CD14-positive monocyte (primary cell): ENCODE measurements at regions not wholly inside any gene's neighbourhood (a gene's known extent, or its start where the extent isn't known, plus 50 kb on each side); places are given as distances from the start of the nearest gene placed in this dataset.
A peak's percentile ranks its signal among the peaks of the same experiment; 100 is the strongest.

Experiments
- DNase-seq, 3 donors: peaks; one replicate each; pipeline ENCODE4 v3.0.0-alpha.2; 2011 to 2022
- H2AFZ ChIP-seq: 2 replicates; pipeline ENCODE4 v1.6.0; 2012; ENCODE audit warnings: mild to moderate bottlenecking, low read depth, low read length, inconsistent platforms; ENCODE audit not compliant: insufficient read depth, poor library complexity, severe bottlenecking
- H3K27ac ChIP-seq, 2 donors: 1 replicate in 1 of 2; 2 replicates in 1 of 2; pipeline ENCODE4 v1.5.1; 2012 to 2013; ENCODE audit warnings: low read length in 2 of 2, control low read depth in 1 of 2, inconsistent platforms in 1 of 2, low read depth in 1 of 2, mild to moderate bottlenecking in 1 of 2
- H3K27me3 ChIP-seq, 2 donors: one replicate each; pipeline versions ENCODE4 v1.6.0 to v1.6.1; 2011 to 2013; ENCODE audit warnings: low read length in 2 of 2; ENCODE audit not compliant: control insufficient read depth in 2 of 2, insufficient read depth in 2 of 2
- H3K36me3 ChIP-seq, 2 donors: replicated peaks in 1 of 2; 1 replicate in 1 of 2; 2 replicates in 1 of 2; pipeline versions ENCODE4 v1.5.1 to v1.6.1; 2012 to 2013; ENCODE audit warnings: low read length in 2 of 2, control low read depth in 1 of 2, inconsistent platforms in 1 of 2, mild to moderate bottlenecking in 1 of 2; ENCODE audit not compliant: insufficient read depth in 2 of 2, control insufficient read depth in 1 of 2
- H3K4me1 ChIP-seq, 2 donors: 1 replicate in 1 of 2; 2 replicates in 1 of 2; pipeline versions ENCODE4 v1.5.1 to v1.6.1; 2012 to 2013; ENCODE audit warnings: low read length in 2 of 2, control low read depth in 1 of 2, inconsistent platforms in 1 of 2, mild to moderate bottlenecking in 1 of 2, moderate library complexity in 1 of 2; ENCODE audit not compliant: insufficient read depth in 2 of 2, control insufficient read depth in 1 of 2
- H3K4me2 ChIP-seq: replicated peaks from 2 replicates; pipeline ENCODE3; 2012; ENCODE audit warnings: low read length, moderate library complexity, mild to moderate bottlenecking; ENCODE audit not compliant: poor library complexity, severe bottlenecking; ENCODE audit errors: extremely low read depth
- H3K4me3 ChIP-seq, 3 experiments: fragments of 200-600 bp in 1 of 3; sonication (generic) in 1 of 3; replicated peaks in 1 of 3; 1 replicate in 2 of 3; 2 replicates in 1 of 3; pipeline ENCODE4 v1.5.1; 2011 to 2013; ENCODE audit warnings: low read length in 3 of 3, mild to moderate bottlenecking in 3 of 3, control low read depth in 2 of 3, low read depth in 2 of 3, inconsistent platforms in 1 of 3, moderate library complexity in 1 of 3
- H3K79me2 ChIP-seq: 2 replicates; pipeline ENCODE4 v1.6.0; 2012; ENCODE audit warnings: mild to moderate bottlenecking, control low read depth, inconsistent platforms, low read length, moderate library complexity; ENCODE audit not compliant: insufficient read depth
- H3K9ac ChIP-seq: 2 replicates; pipeline ENCODE4 v1.6.0; 2017; ENCODE audit warnings: low read length, mild to moderate bottlenecking; ENCODE audit not compliant: insufficient read depth, poor library complexity, severe bottlenecking
- H3K9me3 ChIP-seq, 2 donors: replicated peaks in 1 of 2; 1 replicate in 1 of 2; 2 replicates in 1 of 2; pipeline versions ENCODE4 v1.5.1 to v1.6.1; 2012 to 2013; ENCODE audit warnings: low read length in 2 of 2, control low read depth in 1 of 2; ENCODE audit not compliant: control insufficient read depth in 1 of 2, insufficient read depth in 1 of 2
- H4K20me1 ChIP-seq: 2 replicates; pipeline ENCODE4 v1.6.0; 2012; ENCODE audit warnings: mild to moderate bottlenecking, low read length, control low read depth, moderate library complexity; ENCODE audit not compliant: insufficient read depth
- H3K27ac Mint-ChIP-seq, 7 donors: one replicate each; pipeline ENCODE4 v1.8.0; 2020; ENCODE audit warnings: mild to moderate bottlenecking in 7 of 7, mixed read lengths in 7 of 7, moderate library complexity in 6 of 7, inconsistent platforms in 2 of 7
- H3K27me3 Mint-ChIP-seq, 3 donors: one replicate each; pipeline ENCODE4 v1.8.0; 2021 to 2022; ENCODE audit warnings: low read depth in 3 of 3, mild to moderate bottlenecking in 3 of 3, mixed read lengths in 3 of 3, moderate library complexity in 3 of 3, inconsistent platforms in 1 of 3
- H3K36me3 Mint-ChIP-seq, 2 donors: one replicate each; pipeline ENCODE4 v1.8.0; 2020; ENCODE audit warnings: mixed read lengths in 2 of 2, inconsistent platforms in 1 of 2, mild to moderate bottlenecking in 1 of 2
- H3K4me1 Mint-ChIP-seq: one replicate; pipeline ENCODE4 v1.8.0; 2020; ENCODE audit warnings: mild to moderate bottlenecking, mixed read lengths
- H3K4me3 Mint-ChIP-seq, 2 donors: one replicate each; pipeline ENCODE4 v1.8.0; 2020; ENCODE audit warnings: mild to moderate bottlenecking in 2 of 2, mixed read lengths in 2 of 2, moderate library complexity in 1 of 2
- H3K9me3 Mint-ChIP-seq, 7 donors: one replicate each; pipeline ENCODE4 v1.8.0; 2020 to 2022; ENCODE audit warnings: mixed read lengths in 7 of 7, mild to moderate bottlenecking in 6 of 7, moderate library complexity in 6 of 7, inconsistent platforms in 2 of 7
- CTCF ChIP-seq: fragments of 200-600 bp; IDR thresholded peaks from one replicate; pipeline ENCODE4 v1.8.0; 2022; ENCODE audit warnings: antibody characterized with exemption, mild to moderate bottlenecking
- WGBS: methylation state at CpG from one replicate; pipeline ENCODE4 v1.1.5; 2013; ENCODE audit warnings: missing lambda C conversion rate; ENCODE audit not compliant: insufficient coverage; 5-methylcytosine and 5-hydroxymethylcytosine counted together
- intact Hi-C, 2 donors: fragments of 100-400 bp; cut with micrococcal nuclease; formaldehyde crosslinking; loops; one replicate each; pipeline versions ENCODE4 v1.15.0 to v1.15.1; 2023

DNA sequence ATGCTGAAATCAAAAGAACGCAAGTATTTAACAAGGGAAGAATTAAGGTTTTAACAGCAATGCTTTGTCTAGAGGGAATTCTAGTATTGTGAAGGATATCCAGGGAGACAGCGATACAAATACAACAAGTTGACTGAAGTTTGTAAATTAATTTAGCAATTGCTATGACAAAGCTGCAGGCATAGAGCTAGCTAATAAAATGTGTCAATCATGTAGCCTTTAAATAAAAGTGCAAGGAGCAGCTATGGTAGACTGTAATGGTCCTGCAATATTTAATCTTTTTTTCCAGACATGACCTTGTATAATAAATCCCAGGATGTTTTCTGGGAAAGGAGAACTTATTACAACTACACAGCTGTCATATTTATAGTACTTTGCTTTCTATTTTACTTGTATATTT, 779.3 kb downstream of the SLITRK5 start:
- Mint-ChIP-seq H3K27me3 (peaks cover 0 to 2% (median 2%) of the 10 kb centered on the region in 3 donors), H3K4me1 (peaks cover 6% of the 10 kb centered on the region), H3K4me3 (no peak overlapping the region), H3K27ac (no peak overlapping the region), H3K9me3 (peaks cover 2 to 23% (median 6%) of the 10 kb centered on the region in 7 donors), H3K36me3 (no peaks in the 10 kb centered on the region)
- H3K27me3 ChIP-seq, result no peaks in the 10 kb centered on the region
- no peak overlapping the region for H3K27ac ChIP-seq
- H3K79me2 ChIP-seq, result no peaks in the 10 kb centered on the region
- no peaks in the 10 kb centered on the region for H3K36me3 ChIP-seq
- intact Hi-C loops, result no loop called here
- TF ChIP-seq CTCF, result no peak
- 100% methylated on average over 1 of the region's 2 CpGs for WGBS
- H3K9me3 ChIP-seq, result peaks cover 10 to 14% of the 10 kb centered on the region in 2 donors
- no peak overlapping the region for H2AFZ ChIP-seq
- H3K9ac ChIP-seq, result no peak overlapping the region
- H3K4me2 ChIP-seq, result no peak overlapping the region
- no peak overlapping the region for H3K4me3 ChIP-seq
- no peaks in the 10 kb centered on the region for H4K20me1 ChIP-seq
- DNase-seq, result no peak
- no peaks in the 10 kb centered on the region for H3K4me1 ChIP-seq

GRCh38 chr13:88456151-88456550, 785.0 kb downstream of the SLITRK5 start:
- H3K4me3 Mint-ChIP-seq, result peak overlapping the region in 1 of 2 donors; percentile 59
- no peak for TF ChIP-seq CTCF
- 0% methylated on average over 1 of the region's 3 CpGs for WGBS
- Histone ChIP-seq H3K4me1 (peaks cover 7 to 8% of the 10 kb centered on the region in 2 donors), H4K20me1 (no peaks in the 10 kb centered on the region), H3K4me2 (peak overlapping the region; percentile 33), H3K9ac (no peak overlapping the region), H2AFZ (no peak overlapping the region), H3K36me3 (no peaks in the 10 kb centered on the region), H3K27me3 (no peaks in the 10 kb centered on the region), H3K9me3 (peaks cover 0 to 3% of the 10 kb centered on the region in 2 donors), H3K79me2 (no peaks in the 10 kb centered on the region), H3K27ac (no peak overlapping the region), H3K4me3 (peak overlapping the region in 1 of 3 experiments; percentile 10)
- intact Hi-C loops, result no loop called here
- H3K27ac Mint-ChIP-seq, result peak overlapping the region in 4 of 7 donors; percentile 10 to 56 (median 50)
- DNase-seq, result peak in 1 of 3 donors; percentile 6
- H3K36me3 Mint-ChIP-seq, result no peaks in the 10 kb centered on the region
- peaks cover 0 to 9% (median 4%) of the 10 kb centered on the region in 7 donors for H3K9me3 Mint-ChIP-seq
- peaks cover 23% of the 10 kb centered on the region for H3K4me1 Mint-ChIP-seq
- H3K27me3 Mint-ChIP-seq, result peaks cover 0 to 2% (median 0%) of the 10 kb centered on the region in 3 donors
